ENCODE measurements at regions not wholly inside any gene's neighbourhood (a gene's known extent, or its start where the extent isn't known, plus 50 kb on each side); places are given as distances from the start of the nearest gene placed in this dataset.

DNA sequence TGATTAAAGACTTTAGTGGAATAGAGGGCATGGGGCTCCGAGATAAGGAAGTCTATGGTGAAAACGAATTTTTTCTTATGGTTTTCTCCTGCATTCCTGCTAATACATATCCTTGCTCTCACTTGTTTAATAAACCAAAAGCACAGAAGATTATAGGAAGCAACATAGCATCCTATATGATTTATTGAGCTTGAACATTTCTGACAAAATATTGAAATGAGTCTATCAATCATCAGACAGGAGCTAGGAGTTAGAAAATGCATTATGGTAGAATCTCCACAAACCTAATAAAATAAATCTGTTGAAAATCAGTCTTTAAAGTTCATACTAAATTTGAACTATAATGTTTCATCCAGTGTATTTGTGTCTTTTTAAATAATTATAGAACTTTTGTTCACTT is 554.6 kb upstream of the RGMB start:
- TF ChIP-seq POLR2A (IDR thresholded peaks at IDR 0.05; ENCODE audit: low read depth): no peak
- TF ChIP-seq, protein P1, sequence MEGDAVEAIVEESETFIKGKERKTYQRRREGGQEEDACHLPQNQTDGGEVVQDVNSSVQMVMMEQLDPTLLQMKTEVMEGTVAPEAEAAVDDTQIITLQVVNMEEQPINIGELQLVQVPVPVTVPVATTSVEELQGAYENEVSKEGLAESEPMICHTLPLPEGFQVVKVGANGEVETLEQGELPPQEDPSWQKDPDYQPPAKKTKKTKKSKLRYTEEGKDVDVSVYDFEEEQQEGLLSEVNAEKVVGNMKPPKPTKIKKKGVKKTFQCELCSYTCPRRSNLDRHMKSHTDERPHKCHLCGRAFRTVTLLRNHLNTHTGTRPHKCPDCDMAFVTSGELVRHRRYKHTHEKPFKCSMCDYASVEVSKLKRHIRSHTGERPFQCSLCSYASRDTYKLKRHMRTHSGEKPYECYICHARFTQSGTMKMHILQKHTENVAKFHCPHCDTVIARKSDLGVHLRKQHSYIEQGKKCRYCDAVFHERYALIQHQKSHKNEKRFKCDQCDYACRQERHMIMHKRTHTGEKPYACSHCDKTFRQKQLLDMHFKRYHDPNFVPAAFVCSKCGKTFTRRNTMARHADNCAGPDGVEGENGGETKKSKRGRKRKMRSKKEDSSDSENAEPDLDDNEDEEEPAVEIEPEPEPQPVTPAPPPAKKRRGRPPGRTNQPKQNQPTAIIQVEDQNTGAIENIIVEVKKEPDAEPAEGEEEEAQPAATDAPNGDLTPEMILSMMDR (IDR thresholded peaks at IDR 0.05): no peak
- TF ChIP-seq POLR2AphosphoS5 (IDR thresholded peaks at IDR 0.05): no peak
